K562 (cell line): ENCODE measurements at regions not wholly inside any gene's neighbourhood (a gene's known extent, or its start where the extent isn't known, plus 50 kb on each side); places are given as distances from the start of the nearest gene placed in this dataset.

Experiments used
- ATAC-seq: fragments of 200-7000 bp; cut with Tn5 transposase; 3 replicates; pipeline ENCODE4 v1.9.1; 2020; ENCODE audit warnings: moderate library complexity
- BruUV-seq: library from RNA; stranded (reverse); fragments of 400-500 nt; replicated peaks from 2 replicates; lab custom pipeline; 2021; lab: Mats Ljungman, UMichigan
- CTCF ChIA-PET: fragments of 300-600 bp; formaldehyde crosslinking; extraction: SDS; loops from one replicate; lab custom pipeline; 2021; ENCODE audit warnings: low intra/inter-chr PET ratio; lab: Yijun Ruan, JAX
- POLR2A ChIA-PET: fragments of 300-600, 350-650 bp; sonication (Branson Sonifier 250); formaldehyde crosslinking; extraction: SDS; loops from one replicate; lab custom pipeline; 2021; ENCODE audit warnings: antibody characterized with exemption, inconsistent platforms; lab: Yijun Ruan, JAX
- DNase-seq, 4 experiments: peaks; one replicate each; pipeline versions ENCODE4 v3.0.0 to v3.0.0-alpha.2; 2011 to 2018; ENCODE audit warnings: low spot score in 3 of 4, mixed read lengths in 3 of 4; ENCODE audit errors: extremely low read depth in 1 of 4
- FAIRE-seq: peaks from 2 replicates; lab custom pipeline; 2011; peaks lifted over from hg19 to GRCh38; lab: Jason Lieb, UNC
- H2AFZ ChIP-seq: 2 replicates; pipeline ENCODE4 v1.6.0; 2011; ENCODE audit warnings: low read depth, low read length, control low read depth, inconsistent platforms
- H3K27ac ChIP-seq: fragments of 200-600 bp; 3 replicates; pipeline ENCODE4 v1.8.0; 2011; ENCODE audit warnings: low read depth, mild to moderate bottlenecking, control low read depth, inconsistent platforms, low read length, moderate library complexity, mixed read lengths; ENCODE audit errors: extremely low read depth
- H3K27me3 ChIP-seq, 2 experiments: fragments of 300-600 bp in 1 of 2; 2 replicates in 1 of 2; 3 replicates in 1 of 2; pipeline versions ENCODE4 v1.6.0 to v1.8.0; 2011; ENCODE audit warnings: inconsistent platforms in 2 of 2, low read length in 2 of 2, mild to moderate bottlenecking in 1 of 2, mixed read lengths in 1 of 2, moderate library complexity in 1 of 2; ENCODE audit not compliant: control insufficient read depth in 2 of 2, insufficient read depth in 2 of 2
- H3K36me3 ChIP-seq: fragments of 300-600 bp; 3 replicates; pipeline ENCODE4 v1.8.0; 2011; ENCODE audit warnings: mild to moderate bottlenecking, low read length, inconsistent platforms; ENCODE audit not compliant: control insufficient read depth, insufficient read depth
- H3K4me1 ChIP-seq, 2 experiments: fragments of 200-600 bp in 1 of 2; replicated peaks in 1 of 2; 2 replicates in 1 of 2; 3 replicates in 1 of 2; pipeline versions ENCODE4 v1.5.1 to v1.8.0; 2011; ENCODE audit warnings: inconsistent platforms in 2 of 2, low read length in 2 of 2, mild to moderate bottlenecking in 1 of 2, mixed read lengths in 1 of 2, moderate library complexity in 1 of 2; ENCODE audit not compliant: control insufficient read depth in 2 of 2, insufficient read depth in 2 of 2
- H3K4me2 ChIP-seq: 2 replicates; pipeline ENCODE4 v1.6.1; 2011; ENCODE audit warnings: low read length, control low read depth, inconsistent platforms, mixed read lengths; ENCODE audit not compliant: insufficient read depth
- H3K4me3 ChIP-seq: fragments of 200-600 bp; sonication (generic), shearing (Covaris generic); 2 replicates; pipeline ENCODE4 v1.5.1; 2016; ENCODE audit warnings: control low read depth, inconsistent platforms
- H3K79me2 ChIP-seq: fragments of 200-600 bp; 3 replicates; pipeline ENCODE4 v1.8.0; 2011; ENCODE audit warnings: low read length, inconsistent platforms; ENCODE audit not compliant: control insufficient read depth, insufficient read depth
- H3K9ac ChIP-seq, 2 experiments: 2 replicates each; pipeline versions ENCODE4 v1.6.0 to v1.6.1; 2011; ENCODE audit warnings: low read depth in 2 of 2, low read length in 2 of 2, control low read depth in 1 of 2, inconsistent platforms in 1 of 2, mild to moderate bottlenecking in 1 of 2, mixed read lengths in 1 of 2; ENCODE audit not compliant: insufficient read depth in 1 of 2
- H3K9me1 ChIP-seq: one replicate; pipeline ENCODE4 v1.6.0; 2011; ENCODE audit warnings: inconsistent platforms, mild to moderate bottlenecking, low read length, moderate library complexity; ENCODE audit not compliant: control insufficient read depth, insufficient read depth
- H3K9me3 ChIP-seq: replicated peaks from 2 replicates; pipeline ENCODE4 v1.5.1; 2011; ENCODE audit warnings: low read depth, low read length, inconsistent platforms; ENCODE audit not compliant: control insufficient read depth, insufficient read depth
- H4K20me1 ChIP-seq: replicated peaks from 2 replicates; pipeline ENCODE4 v1.6.1; 2011; ENCODE audit warnings: low read length, inconsistent platforms, mixed read lengths; ENCODE audit not compliant: control insufficient read depth, insufficient read depth
- CEBPG ChIP-seq, 3 experiments: fragments of 200-800 bp in 1 of 3; sonication (Bioruptor generic) in 1 of 3; sonication (generic) in 1 of 3; formaldehyde crosslinking in 1 of 3; IDR thresholded peaks in 2 of 3; conservative IDR thresholded peaks in 1 of 3; 2 replicates each; pipeline versions ENCODE4 v1.6.1 to v1.8.0; 2016 to 2022; ENCODE audit warnings: missing compliant biosample characterization in 2 of 3, missing genetic modification characterization in 2 of 3, mild to moderate bottlenecking in 1 of 3, missing genetic modification reagents in 1 of 3
- CHD2 ChIP-seq: IDR thresholded peaks from 2 replicates; pipeline ENCODE4 v1.6.1; 2011; ENCODE audit warnings: low read depth, low read length
- FOSL1 ChIP-seq: fragments of 200-800 bp; sonication (Bioruptor generic); conservative IDR thresholded peaks from 2 replicates; pipeline ENCODE4 v1.6.1; 2016; ENCODE audit warnings: missing genetic modification characterization, missing compliant biosample characterization
- GMEB1 ChIP-seq: fragments of 250-450 bp; sonication (Bioruptor Pico); IDR thresholded peaks from 2 replicates; pipeline ENCODE4 v1.4.0; 2020; ENCODE audit warnings: mild to moderate bottlenecking
- HIVEP1 ChIP-seq: fragments of 250-450 bp; sonication (Bioruptor Pico); IDR thresholded peaks from 2 replicates; pipeline ENCODE4 v1.4.0; 2020; ENCODE audit warnings: mild to moderate bottlenecking
- KHSRP ChIP-seq: fragments of 450-650 bp; IDR thresholded peaks from 2 replicates; pipeline ENCODE4 v1.6.1; 2017
- KLF6 ChIP-seq: fragments of 250-450 bp; sonication (Bioruptor Pico); IDR thresholded peaks from 2 replicates; pipeline ENCODE4 v1.4.0; 2020; ENCODE audit warnings: mild to moderate bottlenecking, moderate library complexity, borderline replicate concordance
- POLR2AphosphoS5 ChIP-seq: IDR thresholded peaks from 2 replicates; pipeline ENCODE4 v1.6.1; 2011; ENCODE audit warnings: mild to moderate bottlenecking, low read depth, low read length, moderate library complexity; ENCODE audit not compliant: control insufficient read depth, insufficient read depth
- RBM14 ChIP-seq: fragments of 200-400 bp; formaldehyde crosslinking; IDR thresholded peaks from 2 replicates; pipeline ENCODE4 v1.6.1; 2018; ENCODE audit warnings: low read depth, mild to moderate bottlenecking, low read length, moderate library complexity, borderline replicate concordance; ENCODE audit not compliant: insufficient read depth
- STAT5B ChIP-seq: fragments of 250-450 bp; sonication (Bioruptor Pico); IDR thresholded peaks from 2 replicates; pipeline ENCODE4 v1.8.0; 2021; ENCODE audit warnings: mild to moderate bottlenecking, inconsistent platforms
- THRA ChIP-seq: fragments of 450-650 bp; IDR thresholded peaks from 2 replicates; pipeline ENCODE4 v1.6.1; 2017; ENCODE audit warnings: mild to moderate bottlenecking, moderate library complexity
- ZNF133 ChIP-seq: fragments of 250-450 bp; sonication (Bioruptor Pico); IDR thresholded peaks from 2 replicates; pipeline ENCODE4 v1.4.0; 2020; ENCODE audit warnings: mild to moderate bottlenecking
- ZNF512 ChIP-seq: IDR thresholded peaks from 2 replicates; pipeline ENCODE4 v1.6.1; 2016; ENCODE audit warnings: missing genetic modification characterization, missing compliant biosample characterization
- WGBS: fragments of 100-300 bp; shearing (Covaris generic); methylation state at CpG from one replicate; pipeline ENCODE4 v1.1.6; 2016; ENCODE audit warnings: low coverage, mixed read lengths; ENCODE audit not compliant: insufficient coverage; ENCODE audit errors: missing lambda C conversion rate; 5-methylcytosine and 5-hydroxymethylcytosine counted together
- in situ Hi-C: fragments of 300-500 bp; cut with MboI; formaldehyde crosslinking; loops from 4 replicates; pipeline ENCODE4 v1.15.0; 2018; ENCODE audit warnings: inconsistent platforms, mixed read lengths
- intact Hi-C: fragments of 100-400 bp; cut with micrococcal nuclease; formaldehyde crosslinking; loops from 2 replicates; pipeline ENCODE4 v1.14.2; 2022
- TF ChIP-seq, protein P1 (sequence below): fragments of 250-450 bp; sonication (Bioruptor Pico); IDR thresholded peaks from 2 replicates; pipeline ENCODE4 v1.8.0; 2021; ENCODE audit warnings: moderate library complexity, mild to moderate bottlenecking, inconsistent platforms
- TF ChIP-seq, protein P2 (sequence below): sonication (generic); formaldehyde crosslinking; IDR thresholded peaks from 2 replicates; pipeline ENCODE4 v1.8.0; 2022; ENCODE audit warnings: missing genetic modification reagents, mild to moderate bottlenecking, borderline replicate concordance
- TF ChIP-seq, protein P3 (sequence below): fragments of 250-450 bp; sonication (Bioruptor Pico); IDR thresholded peaks from 2 replicates; pipeline ENCODE4 v1.8.0; 2021; ENCODE audit warnings: moderate library complexity, mild to moderate bottlenecking, inconsistent platforms

DNA sequence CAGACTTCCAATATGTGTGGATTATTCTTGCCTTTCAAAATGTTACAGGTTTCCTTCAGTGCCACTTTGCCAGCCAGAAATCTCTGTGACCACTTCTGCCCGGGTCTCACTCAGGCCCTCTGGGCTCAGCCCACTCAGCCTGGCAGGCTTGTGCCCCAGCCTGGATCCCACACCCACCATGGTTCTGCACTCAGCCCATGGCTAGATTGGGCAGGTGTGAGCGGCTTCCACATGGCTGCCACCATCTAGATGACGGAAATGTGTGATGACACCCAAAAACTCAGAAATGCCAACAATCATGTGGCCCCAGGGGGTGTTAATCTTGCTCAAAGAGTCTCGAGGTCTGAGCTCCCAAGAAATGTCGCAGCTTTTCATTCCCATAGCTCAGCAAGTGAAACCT is 1097.5 kb upstream of the SLC39A10 start:
- intact Hi-C loops (no loop called here), in situ Hi-C loops (no loop called here)
- ChIA-PET POLR2A (no interaction called here), CTCF (no interaction called here)
- H3K9me1 ChIP-seq: no peaks in the 10 kb centered on the region
- no peaks in the 10 kb centered on the region for H3K9me3 ChIP-seq
- no peaks in the 10 kb centered on the region for H4K20me1 ChIP-seq
- no peak overlapping the region for H3K9ac ChIP-seq
- H3K27me3 ChIP-seq: no peaks in the 10 kb centered on the region
- no peak overlapping the region for H2AFZ ChIP-seq
- no peaks in the 10 kb centered on the region for H3K36me3 ChIP-seq
- H3K4me3 ChIP-seq: no peak overlapping the region
- BruUV-seq: no TSS peak
- no peak overlapping the region for H3K27ac ChIP-seq
- FAIRE-seq (no peak), DNase-seq (no peak), ATAC-seq (no peak)
- no peaks in the 10 kb centered on the region for H3K79me2 ChIP-seq
- H3K4me2 ChIP-seq: no peak overlapping the region
- 0% methylated on average over 4 of the region's 5 CpGs for WGBS
- H3K4me1 ChIP-seq: no peaks in the 10 kb centered on the region
- TF ChIP-seq HIVEP1 (no peak), ZNF133 (CRISPR knock-in tag) (no peak), FOSL1 (tag) (no peak), STAT5B (no peak), CHD2 (no peak), KLF6 (CRISPR knock-in tag) (no peak), POLR2AphosphoS5 (no peak), CEBPG (CRISPR knock-in tag; IDR thresholded peaks at IDR 0.05) (no peak), CEBPG (tag; conservative IDR thresholded peaks at IDR 0.05 in 1 of 2, IDR thresholded peaks at IDR 0.05 in 1 of 2) (no peak), RBM14 (no peak), GMEB1 (no peak), ZNF512 (tag) (no peak), KHSRP (no peak), THRA (no peak)
- TF ChIP-seq, protein P1, sequence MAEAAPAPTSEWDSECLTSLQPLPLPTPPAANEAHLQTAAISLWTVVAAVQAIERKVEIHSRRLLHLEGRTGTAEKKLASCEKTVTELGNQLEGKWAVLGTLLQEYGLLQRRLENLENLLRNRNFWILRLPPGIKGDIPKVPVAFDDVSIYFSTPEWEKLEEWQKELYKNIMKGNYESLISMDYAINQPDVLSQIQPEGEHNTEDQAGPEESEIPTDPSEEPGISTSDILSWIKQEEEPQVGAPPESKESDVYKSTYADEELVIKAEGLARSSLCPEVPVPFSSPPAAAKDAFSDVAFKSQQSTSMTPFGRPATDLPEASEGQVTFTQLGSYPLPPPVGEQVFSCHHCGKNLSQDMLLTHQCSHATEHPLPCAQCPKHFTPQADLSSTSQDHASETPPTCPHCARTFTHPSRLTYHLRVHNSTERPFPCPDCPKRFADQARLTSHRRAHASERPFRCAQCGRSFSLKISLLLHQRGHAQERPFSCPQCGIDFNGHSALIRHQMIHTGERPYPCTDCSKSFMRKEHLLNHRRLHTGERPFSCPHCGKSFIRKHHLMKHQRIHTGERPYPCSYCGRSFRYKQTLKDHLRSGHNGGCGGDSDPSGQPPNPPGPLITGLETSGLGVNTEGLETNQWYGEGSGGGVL (CRISPR knock-in tag): no peak
- TF ChIP-seq, protein P2, sequence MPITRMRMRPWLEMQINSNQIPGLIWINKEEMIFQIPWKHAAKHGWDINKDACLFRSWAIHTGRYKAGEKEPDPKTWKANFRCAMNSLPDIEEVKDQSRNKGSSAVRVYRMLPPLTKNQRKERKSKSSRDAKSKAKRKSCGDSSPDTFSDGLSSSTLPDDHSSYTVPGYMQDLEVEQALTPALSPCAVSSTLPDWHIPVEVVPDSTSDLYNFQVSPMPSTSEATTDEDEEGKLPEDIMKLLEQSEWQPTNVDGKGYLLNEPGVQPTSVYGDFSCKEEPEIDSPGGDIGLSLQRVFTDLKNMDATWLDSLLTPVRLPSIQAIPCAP (CRISPR knock-in tag): no peak
- TF ChIP-seq, protein P3, sequence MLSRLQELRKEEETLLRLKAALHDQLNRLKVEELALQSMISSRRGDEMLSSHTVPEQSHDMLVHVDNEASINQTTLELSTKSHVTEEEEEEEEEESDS (CRISPR knock-in tag): no peak
